ENCODE measurements at regions not wholly inside any gene's neighbourhood (a gene's known extent, or its start where the extent isn't known, plus 50 kb on each side); places are given as distances from the start of the nearest gene placed in this dataset.

DNA sequence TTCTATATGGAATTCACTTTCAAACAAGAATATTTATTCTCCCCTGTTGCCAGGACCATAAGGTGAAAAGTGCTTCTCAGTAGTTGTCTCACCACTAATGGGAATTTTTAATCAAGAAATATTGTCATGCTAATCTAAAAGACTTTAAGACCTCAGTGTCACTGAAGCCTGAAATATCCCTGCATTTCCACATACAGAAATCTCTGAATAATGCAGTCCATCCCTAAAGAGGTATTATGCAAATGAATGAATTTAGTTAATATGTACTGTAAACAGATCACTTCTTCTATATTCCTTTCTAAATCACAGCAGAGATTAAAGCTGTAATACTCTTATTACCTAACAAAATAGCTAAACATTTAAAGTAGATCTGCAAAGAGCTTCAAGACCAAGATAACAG, 531.1 kb upstream of the CDH6 start:
- Histone ChIP-seq H3K4me3 (ENCODE audit: low read length) (no peak overlapping the region), H3K9me3 (ENCODE audit: control insufficient read depth in 1 of 2, insufficient read depth in 1 of 2, low read length in 2 of 2) (peaks cover 0 to 6% of the 10 kb centered on the region in 2 experiments), H3K4me1 (ENCODE audit: insufficient read depth, low read length) (no peaks in the 10 kb centered on the region), H3K36me3 (ENCODE audit: insufficient read depth, low read length) (no peaks in the 10 kb centered on the region), H3K27ac (ENCODE audit: low read depth in 1 of 2, low read length in 2 of 2) (no peak overlapping the region), H3K27me3 (ENCODE audit: control insufficient read depth in 1 of 2, insufficient read depth in 2 of 2, low read length in 2 of 2) (no peaks in the 10 kb centered on the region)
- DNase-seq, result no peak
- ATAC-seq (ENCODE audit: poor library complexity), result no peak
- no peak overlapping the region for H3K27ac Mint-ChIP-seq
- H3K27me3 Mint-ChIP-seq, result no peaks in the 10 kb centered on the region
- H3K4me1 Mint-ChIP-seq (ENCODE audit: low read depth), result no peaks in the 10 kb centered on the region
- H3K4me3 Mint-ChIP-seq, result no peak overlapping the region
- CTCF ChIA-PET, result no interaction called here
- H3K9me3 Mint-ChIP-seq, result peaks cover 6% of the 10 kb centered on the region
- no peaks in the 10 kb centered on the region for H3K36me3 Mint-ChIP-seq (ENCODE audit: low read depth)
- POLR2A ChIA-PET, result no interaction called here
- intact Hi-C loops (cut with DNase I, micrococcal nuclease), result loop anchor here in 1 of 2 experiments (5.0 kb wide), 1 partner anchor 1000 kb away; no protein-coding TSS in a partner anchor
- TF ChIP-seq, protein P1, sequence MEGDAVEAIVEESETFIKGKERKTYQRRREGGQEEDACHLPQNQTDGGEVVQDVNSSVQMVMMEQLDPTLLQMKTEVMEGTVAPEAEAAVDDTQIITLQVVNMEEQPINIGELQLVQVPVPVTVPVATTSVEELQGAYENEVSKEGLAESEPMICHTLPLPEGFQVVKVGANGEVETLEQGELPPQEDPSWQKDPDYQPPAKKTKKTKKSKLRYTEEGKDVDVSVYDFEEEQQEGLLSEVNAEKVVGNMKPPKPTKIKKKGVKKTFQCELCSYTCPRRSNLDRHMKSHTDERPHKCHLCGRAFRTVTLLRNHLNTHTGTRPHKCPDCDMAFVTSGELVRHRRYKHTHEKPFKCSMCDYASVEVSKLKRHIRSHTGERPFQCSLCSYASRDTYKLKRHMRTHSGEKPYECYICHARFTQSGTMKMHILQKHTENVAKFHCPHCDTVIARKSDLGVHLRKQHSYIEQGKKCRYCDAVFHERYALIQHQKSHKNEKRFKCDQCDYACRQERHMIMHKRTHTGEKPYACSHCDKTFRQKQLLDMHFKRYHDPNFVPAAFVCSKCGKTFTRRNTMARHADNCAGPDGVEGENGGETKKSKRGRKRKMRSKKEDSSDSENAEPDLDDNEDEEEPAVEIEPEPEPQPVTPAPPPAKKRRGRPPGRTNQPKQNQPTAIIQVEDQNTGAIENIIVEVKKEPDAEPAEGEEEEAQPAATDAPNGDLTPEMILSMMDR (IDR thresholded peaks at IDR 0.05), result no peak

DNA sequence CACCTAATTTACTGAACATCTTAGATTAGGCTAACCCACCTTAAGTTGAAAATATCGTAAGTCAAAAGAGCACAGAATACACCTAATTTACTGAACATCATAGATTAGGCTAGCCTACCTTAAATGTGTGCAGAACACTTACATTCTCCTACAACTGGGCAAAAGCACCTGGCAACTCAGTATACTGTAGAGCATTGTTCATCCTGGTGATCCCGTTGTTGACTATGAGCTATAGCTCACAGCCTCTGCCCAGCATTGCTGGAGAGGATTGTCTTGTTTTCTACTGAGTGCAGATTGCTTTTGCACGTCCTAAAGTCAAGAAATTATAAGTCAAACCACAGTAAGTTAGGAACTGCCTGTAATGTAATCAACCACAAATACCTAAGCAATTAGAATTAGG, 531.8 kb upstream of the CDH6 start:
- no peaks in the 10 kb centered on the region for H3K27me3 ChIP-seq (ENCODE audit: control insufficient read depth in 1 of 2, insufficient read depth in 2 of 2, low read length in 2 of 2)
- TF ChIP-seq, protein P1 (IDR thresholded peaks at IDR 0.05), result no peak
- no peak overlapping the region for H3K27ac Mint-ChIP-seq
- CTCF ChIA-PET, result no interaction called here
- ATAC-seq (ENCODE audit: poor library complexity) (no peak), DNase-seq (no peak)
- intact Hi-C loops (cut with DNase I, micrococcal nuclease), result loop anchor here in 1 of 2 experiments (5.0 kb wide), 1 partner anchor 999 kb away; no protein-coding TSS in a partner anchor
- no peaks in the 10 kb centered on the region for H3K27me3 Mint-ChIP-seq
- H3K9me3 Mint-ChIP-seq, result peaks cover 9% of the 10 kb centered on the region
- no peak overlapping the region for H3K27ac ChIP-seq (ENCODE audit: low read depth in 1 of 2, low read length in 2 of 2)
- no peaks in the 10 kb centered on the region for H3K36me3 ChIP-seq (ENCODE audit: insufficient read depth, low read length)
- no peak overlapping the region for H3K4me3 Mint-ChIP-seq
- peaks cover 0 to 6% of the 10 kb centered on the region in 2 experiments for H3K9me3 ChIP-seq (ENCODE audit: control insufficient read depth in 1 of 2, insufficient read depth in 1 of 2, low read length in 2 of 2)
- H3K4me1 ChIP-seq (ENCODE audit: insufficient read depth, low read length), result no peaks in the 10 kb centered on the region
- H3K36me3 Mint-ChIP-seq (ENCODE audit: low read depth), result no peaks in the 10 kb centered on the region
- no peaks in the 10 kb centered on the region for H3K4me1 Mint-ChIP-seq (ENCODE audit: low read depth)
- POLR2A ChIA-PET, result no interaction called here
- H3K4me3 ChIP-seq (ENCODE audit: low read length), result no peak overlapping the region

DNA sequence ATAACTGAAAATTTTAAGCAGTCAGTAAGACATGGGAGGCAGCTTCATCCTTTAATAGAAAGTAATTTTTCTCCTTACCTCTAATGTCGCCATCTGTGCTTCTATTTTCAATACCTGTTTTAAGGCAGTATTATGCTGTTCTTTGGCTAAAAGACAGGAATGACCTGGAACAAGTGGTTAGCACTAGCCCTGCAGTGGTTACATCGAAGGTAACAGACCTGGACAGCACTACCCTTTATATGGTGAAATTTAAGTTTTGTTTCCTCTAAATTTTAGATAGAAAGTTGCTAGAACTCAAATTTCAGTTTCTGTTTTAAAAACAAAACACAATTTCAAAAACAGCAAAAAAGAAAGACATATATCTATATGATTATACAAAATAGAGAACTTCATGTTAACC, 534.1 kb upstream of the CDH6 start:
- Histone ChIP-seq H3K4me3 (ENCODE audit: low read length) (no peak overlapping the region), H3K27me3 (ENCODE audit: control insufficient read depth in 1 of 2, insufficient read depth in 2 of 2, low read length in 2 of 2) (no peaks in the 10 kb centered on the region), H3K27ac (ENCODE audit: low read depth in 1 of 2, low read length in 2 of 2) (no peak overlapping the region), H3K9me3 (ENCODE audit: control insufficient read depth in 1 of 2, insufficient read depth in 1 of 2, low read length in 2 of 2) (peaks cover 0 to 5% of the 10 kb centered on the region in 2 experiments), H3K4me1 (ENCODE audit: insufficient read depth, low read length) (no peaks in the 10 kb centered on the region), H3K36me3 (ENCODE audit: insufficient read depth, low read length) (no peaks in the 10 kb centered on the region)
- DNase-seq, result no peak
- no peak for ATAC-seq (ENCODE audit: poor library complexity)
- ChIA-PET CTCF (no interaction called here), POLR2A (no interaction called here)
- Mint-ChIP-seq H3K4me1 (ENCODE audit: low read depth) (no peaks in the 10 kb centered on the region), H3K27me3 (no peaks in the 10 kb centered on the region), H3K9me3 (peaks cover 11% of the 10 kb centered on the region), H3K4me3 (no peak overlapping the region), H3K36me3 (ENCODE audit: low read depth) (no peaks in the 10 kb centered on the region), H3K27ac (no peak overlapping the region)
- TF ChIP-seq, protein P1 (IDR thresholded peaks at IDR 0.05), result no peak
- intact Hi-C loops (cut with DNase I, micrococcal nuclease), result no loop called here

Data from CD4-positive, alpha-beta T cell (primary cell).